Left forelimb (tissue), 1 donor: ENCODE measurements at regions not wholly inside any gene's neighbourhood (a gene's known extent, or its start where the extent isn't known, plus 50 kb on each side); places are given as distances from the start of the nearest gene placed in this dataset.

Experiments used
- DNase-seq: peaks from one replicate; pipeline ENCODE4 v3.0.0-alpha.2; 2018; ENCODE audit warnings: low spot score

DNA sequence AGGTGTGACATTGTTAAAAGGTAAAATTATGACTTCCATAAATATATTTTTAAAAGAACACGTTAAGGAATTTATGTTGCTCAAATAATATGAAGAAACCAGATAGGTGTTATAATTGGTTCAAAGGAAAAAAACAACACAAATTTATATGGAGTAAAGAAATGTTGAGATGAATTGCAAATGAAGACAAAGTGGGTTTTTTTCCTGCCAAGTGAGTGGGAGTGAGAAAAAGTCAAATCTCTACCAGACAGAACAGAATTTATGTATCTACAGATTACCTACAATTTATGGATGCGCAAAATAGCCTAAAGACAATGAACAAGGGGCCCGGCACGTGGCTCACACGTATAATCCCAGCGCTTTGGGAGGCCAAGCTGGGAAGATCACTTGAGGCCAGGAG lies 159.7 kb upstream of the SLC1A4 start:
- DNase-seq = no peak

GRCh38 chr2:64831134-64831976 lies 157.8 kb upstream of the SLC1A4 start:
- no peak for DNase-seq

DNA sequence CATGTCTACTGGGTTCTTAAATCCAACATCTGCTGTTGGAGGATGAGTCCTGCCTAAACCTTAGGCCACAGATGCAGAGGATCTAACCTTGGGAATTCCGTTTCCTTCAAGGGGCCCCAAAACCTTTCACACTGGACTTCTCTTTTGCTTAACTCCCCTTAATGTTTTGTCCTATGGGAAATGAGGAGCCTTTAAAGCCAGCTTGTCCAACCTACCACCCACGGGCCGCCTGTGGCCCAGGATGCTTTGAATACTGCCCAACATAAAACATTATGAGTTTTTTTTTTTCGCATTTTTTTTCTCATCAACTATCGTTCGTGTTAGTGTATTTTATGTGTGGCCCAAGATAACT lies 157.2 kb upstream of the SLC1A4 start:
- DNase-seq = no peak

DNA sequence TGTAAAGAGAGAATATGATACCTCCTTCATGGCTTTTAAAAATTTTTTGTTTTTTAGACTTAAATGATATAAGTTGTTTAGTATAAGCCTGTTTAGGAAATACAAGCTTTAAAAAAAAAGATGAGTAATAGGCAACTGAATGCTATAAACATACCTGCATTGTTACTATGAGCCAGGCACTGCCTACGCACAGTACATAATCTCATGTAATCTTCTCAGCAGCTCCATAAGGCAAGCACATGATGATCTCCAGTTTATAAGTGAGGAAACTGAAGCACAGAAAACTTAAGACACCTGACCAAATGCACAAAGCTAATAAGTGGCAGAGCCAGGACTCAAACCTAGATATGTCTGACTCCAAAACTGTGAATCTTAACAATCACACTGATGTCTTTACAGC lies 156.3 kb upstream of the SLC1A4 start:
- DNase-seq = no peak

DNA sequence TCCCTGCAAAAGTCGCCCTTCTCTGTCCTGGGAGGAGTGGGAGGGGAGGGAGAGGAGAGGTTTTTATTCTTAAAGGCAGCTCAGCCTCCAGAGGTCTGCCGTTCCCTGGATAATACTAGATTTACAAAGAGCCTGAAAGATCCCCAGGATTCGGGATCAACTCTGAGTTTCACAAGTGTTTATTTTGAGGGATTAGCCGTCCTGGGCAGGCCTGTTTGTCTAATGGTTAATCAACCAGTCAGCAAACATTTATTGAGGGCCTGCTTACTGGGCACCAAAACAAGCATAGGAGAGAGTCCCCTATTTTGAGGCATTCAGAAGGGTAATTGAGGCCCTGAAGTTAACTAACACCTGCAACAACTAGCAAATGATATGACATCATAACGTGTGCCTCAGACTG lies 152.6 kb upstream of the SLC1A4 start:
- no peak for DNase-seq

GRCh38 chr2:64837116-64837731 lies 152.0 kb upstream of the SLC1A4 start:
- no peak for DNase-seq

DNA sequence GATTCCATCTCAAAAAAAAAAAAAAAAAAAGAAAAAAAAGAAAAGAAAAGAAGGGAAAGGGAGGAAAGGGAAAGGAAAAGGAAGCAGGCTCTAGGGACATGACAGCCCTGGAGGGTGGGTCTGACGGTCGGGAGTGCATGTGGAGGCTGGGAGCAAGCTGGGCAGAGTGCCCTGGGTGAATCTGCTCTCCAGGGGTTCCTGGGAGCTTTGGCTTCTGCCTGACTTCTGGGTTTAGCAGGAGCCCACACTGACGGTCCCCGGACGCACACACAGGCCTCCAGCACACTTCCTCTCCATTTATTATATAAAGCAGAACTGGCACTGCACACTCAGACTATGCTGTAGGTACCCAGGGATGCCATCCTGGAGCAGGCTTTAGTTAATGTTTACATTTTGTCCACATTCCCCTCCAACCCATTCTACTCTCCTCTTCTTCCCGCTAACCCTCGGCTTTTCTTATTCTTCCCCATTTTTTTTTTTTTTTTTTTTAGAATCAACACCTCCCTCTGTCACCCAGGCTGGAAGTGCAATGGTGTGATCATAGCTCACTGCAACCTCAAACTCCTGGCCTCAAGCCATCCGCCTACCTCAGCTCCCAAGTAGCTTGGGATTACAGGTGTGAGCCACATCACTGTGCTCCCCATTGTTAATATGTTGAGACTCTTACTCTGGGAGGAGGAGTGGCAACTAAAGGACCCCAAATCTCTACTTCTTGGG lies 151.1 kb upstream of the SLC1A4 start:
- DNase-seq = no peak

DNA sequence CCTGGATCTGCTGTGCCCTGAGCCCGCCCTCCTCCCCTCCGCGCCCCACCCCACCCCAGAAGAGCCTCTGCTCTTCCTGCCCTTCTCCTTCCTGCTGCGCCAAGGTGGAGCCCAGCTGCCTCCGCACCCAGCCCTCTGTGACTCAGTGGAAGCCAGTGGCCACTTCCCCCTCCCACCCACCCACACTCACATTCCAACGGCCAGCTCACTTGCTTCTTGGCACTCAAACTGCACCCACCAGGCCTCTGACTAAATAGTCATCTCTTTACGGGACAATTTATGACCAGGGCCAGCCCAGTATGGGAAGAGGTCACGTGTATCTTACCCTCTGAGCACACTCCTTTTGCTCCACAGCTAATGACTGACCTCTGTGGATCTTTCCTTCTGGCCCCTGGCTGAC lies 150.4 kb upstream of the SLC1A4 start:
- no peak for DNase-seq

GRCh38 chr2:64839844-64840243 lies 149.4 kb upstream of the SLC1A4 start:
- DNase-seq = no peak

GRCh38 chr2:64840426-64840881 lies 148.7 kb upstream of the SLC1A4 start:
- DNase-seq = no peak

DNA sequence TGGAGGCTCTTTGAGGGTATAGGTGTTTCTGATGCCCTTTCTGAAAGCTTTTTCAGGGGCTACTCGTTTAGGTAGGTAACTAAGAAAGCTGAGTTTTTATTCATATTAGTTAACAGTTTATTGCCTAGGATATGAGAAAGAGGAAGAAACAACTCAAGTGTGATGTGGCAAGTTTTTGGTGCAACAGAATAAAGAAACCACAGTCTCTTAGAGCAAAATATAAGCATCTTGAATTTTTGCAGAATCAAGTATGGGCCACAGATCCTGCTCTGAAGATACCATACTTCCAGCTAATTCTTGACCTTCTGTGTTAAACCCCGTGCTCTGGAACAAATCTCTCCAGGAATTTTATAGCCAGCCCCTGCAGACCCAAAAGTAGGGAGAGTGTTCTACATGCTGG lies 147.7 kb upstream of the SLC1A4 start:
- no peak for DNase-seq

GRCh38 chr2:64842030-64842429 lies 147.2 kb upstream of the SLC1A4 start:
- no peak for DNase-seq

DNA sequence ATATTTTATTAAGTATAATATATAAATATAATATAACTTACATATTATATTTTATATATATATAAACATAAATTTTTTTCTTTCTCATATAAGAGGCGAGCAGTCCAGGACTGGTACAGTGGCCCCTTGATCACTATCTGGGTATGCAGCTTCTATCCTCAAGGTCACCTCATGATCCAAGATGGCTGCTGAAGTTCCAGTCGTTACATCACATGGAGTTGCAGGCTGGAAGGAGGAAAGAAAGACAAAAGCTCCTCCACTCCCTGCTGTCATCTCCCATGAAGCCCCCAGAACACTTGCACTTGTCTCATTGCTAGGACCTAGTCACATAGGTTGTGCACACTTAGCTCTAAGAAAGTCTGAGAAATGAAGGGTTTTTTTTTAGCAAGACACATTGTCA lies 145.1 kb upstream of the SLC1A4 start:
- DNase-seq = no peak

DNA sequence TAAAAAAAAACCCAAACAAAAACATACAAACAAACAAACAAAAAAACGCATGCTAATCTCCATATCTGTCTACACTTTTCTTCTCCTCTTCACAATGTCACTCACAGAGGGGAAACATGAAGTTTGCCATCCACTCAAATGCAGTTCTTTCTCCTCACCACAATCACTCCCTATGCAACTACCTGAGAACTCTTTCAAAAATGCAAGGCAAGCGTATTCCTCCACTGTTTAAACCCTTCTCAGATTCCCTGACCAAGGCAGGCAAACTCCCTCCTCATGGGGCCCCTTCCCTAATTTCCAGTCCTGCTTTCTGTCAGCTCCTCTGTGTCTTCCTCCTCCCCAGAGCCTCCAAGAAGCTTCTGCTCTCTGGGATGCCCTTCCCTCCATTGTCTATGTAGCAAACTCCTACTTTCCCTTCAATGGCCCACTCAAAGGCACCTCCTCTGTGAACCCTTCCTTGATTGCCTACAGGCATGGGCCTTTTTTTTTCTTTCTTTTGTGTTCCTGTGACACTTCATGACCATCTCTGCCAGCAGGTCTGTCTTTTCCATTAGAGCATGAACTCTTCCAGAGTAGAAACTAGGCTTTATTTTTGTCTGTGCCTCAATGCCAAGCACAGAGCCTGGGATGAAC lies 143.8 kb upstream of the SLC1A4 start:
- no peak for DNase-seq

- DNase-seq = no peak
Measured at GRCh38 chr2:64846177-64846576, 143.0 kb upstream of the SLC1A4 start.

GRCh38 chr2:64847930-64848329 lies 141.3 kb upstream of the SLC1A4 start:
- DNase-seq = no peak

- DNase-seq = no peak
Measured at GRCh38 chr2:64848363-64848762, 140.8 kb upstream of the SLC1A4 start.

DNA sequence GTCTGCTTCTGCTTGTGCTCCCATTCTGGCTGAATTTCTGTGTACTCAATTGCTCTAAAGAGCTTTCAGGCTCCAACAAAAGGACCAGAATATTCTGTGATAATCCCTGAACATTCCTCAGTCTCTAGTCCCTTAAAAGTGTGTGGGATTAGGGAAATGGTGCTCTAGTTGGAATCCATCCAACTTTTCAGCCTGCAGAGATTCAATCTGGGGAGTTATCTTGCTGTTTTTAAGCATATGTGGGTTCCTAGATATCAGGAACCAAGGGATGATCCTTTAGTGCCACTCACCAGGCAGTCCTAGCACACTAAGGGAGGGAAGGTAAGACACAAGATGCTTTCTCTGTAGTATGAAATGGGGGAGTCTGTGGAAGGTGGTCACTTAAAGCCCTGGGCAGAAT lies 140.3 kb upstream of the SLC1A4 start:
- no peak for DNase-seq

- DNase-seq = no peak
Measured at GRCh38 chr2:64850642-64851041, 138.6 kb upstream of the SLC1A4 start.

- DNase-seq = no peak
Measured at GRCh38 chr2:64852771-64853241, 136.4 kb upstream of the SLC1A4 start.

DNA sequence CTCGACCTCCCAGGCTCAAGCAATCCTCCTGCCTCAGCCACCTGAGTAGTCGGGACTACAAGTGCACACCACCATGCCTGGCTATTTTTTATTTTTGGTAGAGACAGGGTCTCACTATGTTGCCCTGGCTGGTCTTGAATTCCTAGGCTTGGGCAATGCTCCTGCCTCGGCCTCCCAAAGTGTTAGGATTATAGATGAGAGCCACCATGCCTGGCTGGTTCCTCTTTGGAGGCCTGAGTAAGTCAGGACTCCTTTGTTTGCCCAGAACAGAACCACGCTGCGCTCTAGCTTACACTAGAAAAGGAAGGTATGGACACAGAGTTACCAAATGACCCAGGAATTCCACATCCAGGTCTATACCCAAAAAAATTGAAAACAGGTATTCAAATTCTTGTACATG lies 135.9 kb upstream of the SLC1A4 start:
- no peak for DNase-seq

GRCh38 chr2:64853894-64854293 lies 135.3 kb upstream of the SLC1A4 start:
- DNase-seq = no peak
